H1 (cell line): ENCODE measurements at regions not wholly inside any gene's neighbourhood (a gene's known extent, or its start where the extent isn't known, plus 50 kb on each side); places are given as distances from the start of the nearest gene placed in this dataset.

ENCODE experiments used
- CTCF ChIA-PET: fragments of 300-600 bp; sonication (Branson Sonifier 250); formaldehyde crosslinking; loops from one replicate; lab custom pipeline; 2021; ENCODE audit not compliant: partially characterized antibody; lab: Charles Lee
- POLR2A ChIA-PET: fragments of 300-600 bp; sonication (Branson Sonifier 250); formaldehyde crosslinking; loops from one replicate; lab custom pipeline; 2021; ENCODE audit warnings: inconsistent platforms; ENCODE audit not compliant: partially characterized antibody; lab: Charles Lee
- DNase-seq, 2 experiments: peaks; one replicate each; pipeline versions ENCODE4 v3.0.0 to v3.0.0-alpha.2; 2010 to 2022; ENCODE audit warnings: low spot score in 2 of 2, low read depth in 1 of 2, mixed read lengths in 1 of 2
- FAIRE-seq: peaks from 2 replicates; lab custom pipeline; 2011; peaks lifted over from hg19 to GRCh38; lab: Jason Lieb, UNC
- H2AFZ ChIP-seq: 2 replicates; pipeline ENCODE4 v1.8.1; 2012; ENCODE audit warnings: low read length, inconsistent platforms
- H2AK5ac ChIP-seq: 2 replicates; pipeline ENCODE4 v1.6.1; 2013; ENCODE audit warnings: low read depth, low read length
- H2BK120ac ChIP-seq: replicated peaks from 2 replicates; pipeline ENCODE3; 2013; ENCODE audit warnings: low read depth, low read length, inconsistent platforms
- H2BK12ac ChIP-seq: 2 replicates; pipeline ENCODE4 v1.6.1; 2013; ENCODE audit warnings: low read depth, low read length
- H2BK15ac ChIP-seq: 2 replicates; pipeline ENCODE4 v1.6.1; 2013; ENCODE audit warnings: low read length
- H2BK20ac ChIP-seq: 2 replicates; pipeline ENCODE4 v1.6.1; 2013; ENCODE audit warnings: low read length
- H2BK5ac ChIP-seq: 2 replicates; pipeline ENCODE4 v1.6.1; 2013; ENCODE audit warnings: low read depth, low read length
- H3K14ac ChIP-seq: 2 replicates; pipeline ENCODE4 v1.6.1; 2013; ENCODE audit warnings: inconsistent platforms; ENCODE audit not compliant: insufficient read length
- H3K18ac ChIP-seq: 2 replicates; pipeline ENCODE4 v1.6.1; 2013; ENCODE audit warnings: low read length; ENCODE audit errors: extremely low read depth
- H3K23ac ChIP-seq: 2 replicates; pipeline ENCODE4 v1.6.1; 2013; ENCODE audit warnings: inconsistent platforms; ENCODE audit not compliant: insufficient read length
- H3K23me2 ChIP-seq: 2 replicates; pipeline ENCODE4 v1.6.1; 2013; ENCODE audit warnings: low read depth, low read length
- H3K27ac ChIP-seq: 2 replicates; pipeline ENCODE4 v1.6.1; 2011; ENCODE audit warnings: low read depth, low read length, inconsistent platforms
- H3K27me3 ChIP-seq, 4 experiments: replicated peaks in 1 of 4; 1 replicate in 1 of 4; 2 replicates in 3 of 4; pipeline versions ENCODE4 v1.6.1 to v1.8.1; 2011 to 2013; ENCODE audit warnings: low read length in 3 of 4, mild to moderate bottlenecking in 3 of 4, inconsistent platforms in 2 of 4, mixed read lengths in 2 of 4, moderate library complexity in 1 of 4; ENCODE audit not compliant: control insufficient read depth in 3 of 4, insufficient read depth in 3 of 4; ENCODE audit errors: extremely low read depth in 1 of 4
- H3K36me3 ChIP-seq, 4 experiments: 2 replicates each; pipeline versions ENCODE4 v1.6.1 to v1.8.1; 2011 to 2013; ENCODE audit warnings: mild to moderate bottlenecking in 4 of 4, low read length in 3 of 4, moderate library complexity in 2 of 4, control low read depth in 1 of 4, inconsistent platforms in 1 of 4; ENCODE audit not compliant: insufficient read depth in 4 of 4, control insufficient read depth in 2 of 4
- H3K4ac ChIP-seq: replicated peaks from 2 replicates; pipeline ENCODE3; 2013; ENCODE audit warnings: low read length, low read depth, mixed read lengths, inconsistent platforms; ENCODE audit not compliant: insufficient read length
- H3K4me1 ChIP-seq, 4 experiments: replicated peaks in 1 of 4; 1 replicate in 1 of 4; 2 replicates in 3 of 4; pipeline versions ENCODE4 v1.6.1 to v1.8.1; 2011 to 2013; ENCODE audit warnings: low read length in 3 of 4, inconsistent platforms in 2 of 4, mixed read lengths in 1 of 4; ENCODE audit not compliant: insufficient read depth in 4 of 4, control insufficient read depth in 3 of 4
- H3K4me2 ChIP-seq, 2 experiments: 2 replicates each; pipeline versions ENCODE4 v1.6.1 to v1.8.1; 2011 to 2013; ENCODE audit warnings: low read depth in 2 of 2, low read length in 2 of 2, control low read depth in 1 of 2, inconsistent platforms in 1 of 2, mild to moderate bottlenecking in 1 of 2; ENCODE audit not compliant: insufficient read depth in 1 of 2
- H3K4me3 ChIP-seq, 4 experiments: fragments of 200-600, 300-600 bp in 1 of 4; sonication (generic), shearing (Covaris generic), sonication (Bioruptor Twin) in 1 of 4; 2 replicates each; pipeline versions ENCODE4 v1.5.1 to v1.8.1; 2011 to 2016; ENCODE audit warnings: low read length in 4 of 4, low read depth in 3 of 4, control low read depth in 2 of 4, inconsistent platforms in 2 of 4, mild to moderate bottlenecking in 2 of 4, mixed read lengths in 1 of 4, moderate library complexity in 1 of 4; ENCODE audit not compliant: insufficient read depth in 2 of 4; ENCODE audit errors: extremely low read depth in 1 of 4
- H3K56ac ChIP-seq: replicated peaks from 2 replicates; pipeline ENCODE3; 2013; ENCODE audit warnings: low read depth, mild to moderate bottlenecking, mixed read lengths, low read length, inconsistent platforms; ENCODE audit not compliant: insufficient read length
- H3K79me1 ChIP-seq: 2 replicates; pipeline ENCODE4 v1.6.1; 2013; ENCODE audit warnings: low read depth, low read length, control low read depth
- H3K79me2 ChIP-seq, 2 experiments: 2 replicates each; pipeline versions ENCODE4 v1.6.1 to v1.8.1; 2012 to 2013; ENCODE audit warnings: low read length in 2 of 2, mild to moderate bottlenecking in 2 of 2, inconsistent platforms in 1 of 2; ENCODE audit not compliant: insufficient read depth in 2 of 2, control insufficient read depth in 1 of 2
- H3K9ac ChIP-seq, 4 experiments: replicated peaks in 1 of 4; 1 replicate in 1 of 4; 2 replicates in 3 of 4; pipeline versions ENCODE4 v1.6.1 to v1.8.1; 2011 to 2013; ENCODE audit warnings: low read depth in 3 of 4, low read length in 3 of 4, control low read depth in 2 of 4, mild to moderate bottlenecking in 2 of 4, moderate library complexity in 2 of 4, inconsistent platforms in 1 of 4; ENCODE audit errors: extremely low read depth in 1 of 4
- H3K9me3 ChIP-seq, 2 experiments: 2 replicates each; pipeline versions ENCODE4 v1.6.1 to v1.8.1; 2012 to 2013; ENCODE audit warnings: mild to moderate bottlenecking in 2 of 2, moderate library complexity in 2 of 2, control low read depth in 1 of 2, inconsistent platforms in 1 of 2, low read depth in 1 of 2, low read length in 1 of 2, mixed read lengths in 1 of 2; ENCODE audit not compliant: insufficient read depth in 2 of 2
- H4K20me1 ChIP-seq, 2 experiments: replicated peaks in 1 of 2; 2 replicates each; pipeline versions ENCODE3 to v1.8.1; 2011 to 2013; ENCODE audit warnings: inconsistent platforms in 2 of 2, low read length in 2 of 2, mild to moderate bottlenecking in 1 of 2; ENCODE audit not compliant: insufficient read depth in 2 of 2, control insufficient read depth in 1 of 2
- H4K5ac ChIP-seq: 2 replicates; pipeline ENCODE4 v1.6.1; 2013; ENCODE audit warnings: low read length, low read depth, mixed read lengths, inconsistent platforms; ENCODE audit not compliant: insufficient read length
- H4K8ac ChIP-seq: 2 replicates; pipeline ENCODE4 v1.8.0; 2013; ENCODE audit warnings: mild to moderate bottlenecking, moderate library complexity, low read length, inconsistent platforms; ENCODE audit not compliant: insufficient read depth; ENCODE audit errors: extremely low read depth
- H4K91ac ChIP-seq: replicated peaks from 2 replicates; pipeline ENCODE3; 2013; ENCODE audit warnings: low read length, mixed read lengths, inconsistent platforms; ENCODE audit not compliant: insufficient read length
- HDAC6 ChIP-seq: IDR thresholded peaks from one replicate; pipeline ENCODE4 v1.7.1; 2012; ENCODE audit warnings: low read depth, mild to moderate bottlenecking, inconsistent platforms, low read length, moderate library complexity
- SAP30 ChIP-seq: fragments of 300-600 bp; sonication (generic); IDR thresholded peaks from 2 replicates; pipeline ENCODE4 v1.7.1; 2012; ENCODE audit warnings: low read length, moderate library complexity, mild to moderate bottlenecking, inconsistent platforms; ENCODE audit not compliant: insufficient read depth, insufficient replicate concordance
- WGBS, 2 experiments: shearing (Covaris generic) in 1 of 2; methylation state at CpG; one replicate each; pipeline versions ENCODE4 v1.1.6 to v1.1.7; 2013 to 2015; ENCODE audit warnings: low lambda C conversion rate in 2 of 2, mixed read lengths in 2 of 2, inconsistent platforms in 1 of 2, low coverage in 1 of 2, missing lambda C conversion rate in 1 of 2; ENCODE audit not compliant: insufficient replicate concordance in 2 of 2, insufficient coverage in 1 of 2, insufficient read length in 1 of 2; ENCODE audit errors: extremely low coverage in 1 of 2, missing lambda C conversion rate in 1 of 2; 5-methylcytosine and 5-hydroxymethylcytosine counted together
- TF ChIP-seq, protein P1 (sequence below): IDR thresholded peaks from 2 replicates; pipeline ENCODE4 v1.6.1; 2011; ENCODE audit warnings: low read depth, mild to moderate bottlenecking, low read length; ENCODE audit not compliant: insufficient read depth
- TF ChIP-seq, protein P2 (sequence below): IDR thresholded peaks from 2 replicates; pipeline ENCODE4 v1.6.1; 2012; ENCODE audit warnings: inconsistent platforms

DNA sequence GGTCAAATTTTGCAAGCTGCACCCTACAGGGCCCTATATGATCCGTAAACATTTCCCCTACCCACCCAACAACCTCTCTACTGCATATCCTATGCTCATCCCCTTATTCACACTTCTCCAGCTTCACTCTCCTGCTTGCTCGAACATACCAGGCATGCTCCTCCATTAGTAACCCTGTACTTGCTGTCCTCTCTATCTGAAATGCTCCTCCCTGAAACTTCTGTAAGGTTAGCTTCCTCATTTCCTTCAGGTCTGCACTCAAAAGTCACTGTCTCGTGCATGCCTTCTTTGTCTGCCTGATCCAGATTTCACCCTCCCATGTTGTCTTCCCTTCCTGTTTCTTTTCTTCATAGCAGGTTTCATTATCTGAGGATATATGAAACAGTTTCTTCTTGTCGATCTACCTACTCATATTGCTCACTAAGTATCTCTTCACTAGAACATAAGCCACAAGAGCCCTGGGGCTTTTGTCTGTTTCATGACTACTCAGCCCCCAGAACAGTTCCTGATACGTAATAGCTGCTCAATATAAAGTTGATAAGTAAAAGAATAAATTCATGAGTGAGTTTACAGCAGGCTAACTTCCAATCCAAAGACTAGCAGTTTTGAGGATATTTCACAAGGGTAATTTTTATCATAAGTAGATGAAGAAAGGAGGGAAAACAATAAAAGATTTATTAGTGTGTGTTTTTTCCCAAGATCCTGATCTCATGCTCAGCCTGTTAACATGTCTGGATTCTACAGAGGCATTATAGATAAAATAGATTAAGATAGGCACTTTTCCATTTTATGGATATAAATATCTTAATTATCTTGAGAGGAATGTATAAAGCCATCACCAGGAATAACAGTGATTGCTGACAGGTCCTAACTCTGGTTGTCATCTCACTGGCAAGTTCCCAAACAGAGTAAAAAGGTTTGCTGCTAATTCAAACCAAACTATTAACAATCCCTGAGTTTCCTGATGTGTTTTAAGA lies 392.5 kb upstream of the ESRRG start:
- Histone ChIP-seq H3K27me3 (no peaks in the 10 kb centered on the region), H3K4me3 (no peak overlapping the region), H3K36me3 (no peaks in the 10 kb centered on the region), H3K56ac (no peak overlapping the region), H2BK15ac (no peak overlapping the region), H3K4me2 (no peak overlapping the region), H3K14ac (no peak overlapping the region), H2BK5ac (no peak overlapping the region), H3K79me1 (no peaks in the 10 kb centered on the region), H3K27ac (no peak overlapping the region), H3K4me1 (no peaks in the 10 kb centered on the region), H4K5ac (no peak overlapping the region), H2AK5ac (no peak overlapping the region), H4K20me1 (no peaks in the 10 kb centered on the region), H3K79me2 (no peaks in the 10 kb centered on the region), H2BK12ac (no peak overlapping the region), H3K23ac (no peak overlapping the region), H3K9ac (no peak overlapping the region), H4K8ac (no peak overlapping the region), H3K9me3 (no peaks in the 10 kb centered on the region), H2AFZ (no peak overlapping the region), H2BK120ac (no peak overlapping the region), H3K18ac (no peak overlapping the region), H2BK20ac (no peak overlapping the region), H3K23me2 (no peaks in the 10 kb centered on the region), H3K4ac (no peak overlapping the region), H4K91ac (no peak overlapping the region)
- POLR2A ChIA-PET, result no interaction called here
- FAIRE-seq (no peak), DNase-seq (no peak)
- WGBS, 2 experiments, result 82% methylated on average over 5 of the region's 5 CpGs; no CpG with 5 or more reads in 1 of the 2 experiments
- CTCF ChIA-PET, result interaction anchor here (0.5 to 1.0 kb wide), 2 partner anchors 67 to 388 kb away, joined by 3 read pairs; no protein-coding TSS in a partner anchor
- TF ChIP-seq, protein P1, sequence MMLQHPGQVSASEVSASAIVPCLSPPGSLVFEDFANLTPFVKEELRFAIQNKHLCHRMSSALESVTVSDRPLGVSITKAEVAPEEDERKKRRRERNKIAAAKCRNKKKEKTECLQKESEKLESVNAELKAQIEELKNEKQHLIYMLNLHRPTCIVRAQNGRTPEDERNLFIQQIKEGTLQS, result no peak
- TF ChIP-seq, protein P2, sequence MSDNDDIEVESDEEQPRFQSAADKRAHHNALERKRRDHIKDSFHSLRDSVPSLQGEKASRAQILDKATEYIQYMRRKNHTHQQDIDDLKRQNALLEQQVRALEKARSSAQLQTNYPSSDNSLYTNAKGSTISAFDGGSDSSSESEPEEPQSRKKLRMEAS, result no peak
- TF ChIP-seq HDAC6 (no peak), SAP30 (no peak)
